HG03175 (cell line): ENCODE measurements at regions not wholly inside any gene's neighbourhood (a gene's known extent, or its start where the extent isn't known, plus 50 kb on each side); places are given as distances from the start of the nearest gene placed in this dataset.

ENCODE experiments used
- ATAC-seq: cut with Tn5 transposase; IDR thresholded peaks from one replicate; pipeline ENCODE4 v1.9.1; 2021; ENCODE audit warnings: mild to moderate bottlenecking, moderate library complexity; ENCODE audit not compliant: unreplicated experiment

- ATAC-seq = no peak
These were observed 526.1 kb downstream of the CCER1 start for GRCh38 chr12:90428881-90429280.

GRCh38 chr12:90428465-90428864 lies 526.5 kb downstream of the CCER1 start:
- no peak for ATAC-seq

- no peak for ATAC-seq
These were observed 531.0 kb downstream of the CCER1 start for GRCh38 chr12:90423965-90424364.

GRCh38 chr12:90410962-90411361 lies 544.0 kb downstream of the CCER1 start:
- no peak for ATAC-seq

- ATAC-seq = no peak
These were observed 547.1 kb downstream of the CCER1 start for GRCh38 chr12:90407841-90408240.

GRCh38 chr12:90404071-90404470 lies 550.9 kb downstream of the CCER1 start:
- ATAC-seq = peak; percentile 73

GRCh38 chr12:90401185-90401584 lies 553.8 kb downstream of the CCER1 start:
- no peak for ATAC-seq

- ATAC-seq = no peak
These were observed 555.6 kb downstream of the CCER1 start for GRCh38 chr12:90399357-90399756.

GRCh38 chr12:90398285-90398836 lies 556.6 kb downstream of the CCER1 start:
- no peak for ATAC-seq

- no peak for ATAC-seq
These were observed 558.4 kb downstream of the CCER1 start for GRCh38 chr12:90396556-90396955.

GRCh38 chr12:90393652-90394051 lies 561.3 kb downstream of the CCER1 start:
- ATAC-seq = no peak

GRCh38 chr12:90393089-90393488 lies 561.9 kb downstream of the CCER1 start:
- ATAC-seq = no peak

GRCh38 chr12:90390947-90391346 lies 564.0 kb downstream of the CCER1 start:
- ATAC-seq = no peak

- ATAC-seq = no peak
These were observed 586.9 kb downstream of the CCER1 start for GRCh38 chr12:90368081-90368480.

GRCh38 chr12:90366286-90366685 lies 588.7 kb downstream of the CCER1 start:
- ATAC-seq = no peak

- ATAC-seq = no peak
These were observed 594.7 kb downstream of the CCER1 start for GRCh38 chr12:90360300-90360699.

- no peak for ATAC-seq
These were observed 599.1 kb downstream of the CCER1 start for GRCh38 chr12:90355711-90356355.

- ATAC-seq = no peak
These were observed 611.0 kb downstream of the CCER1 start for GRCh38 chr12:90343966-90344365.

GRCh38 chr12:90342081-90342480 lies 612.9 kb downstream of the CCER1 start:
- no peak for ATAC-seq

GRCh38 chr12:90339837-90340236 lies 615.1 kb downstream of the CCER1 start:
- no peak for ATAC-seq

GRCh38 chr12:90338365-90338764 lies 616.6 kb downstream of the CCER1 start:
- ATAC-seq = no peak

- ATAC-seq = no peak
These were observed 618.0 kb downstream of the CCER1 start for GRCh38 chr12:90337018-90337417.

- ATAC-seq = no peak
These were observed 619.4 kb downstream of the CCER1 start for GRCh38 chr12:90335566-90335965.
